HCT116 (cell line): ENCODE measurements at regions not wholly inside any gene's neighbourhood (a gene's known extent, or its start where the extent isn't known, plus 50 kb on each side); places are given as distances from the start of the nearest gene placed in this dataset.

Source experiments
- ATAC-seq: fragments of 200-7000 bp; cut with Tn5 transposase; 2 replicates; pipeline ENCODE4 v1.9.1; 2020; ENCODE audit warnings: mild to moderate bottlenecking, moderate library complexity
- BruUV-seq: library from RNA; stranded (reverse); fragments of 400-500 nt; replicated peaks from 2 replicates; lab custom pipeline; 2021; lab: Mats Ljungman, UMichigan
- CTCF ChIA-PET: fragments of 300-600 bp; sonication (Branson Sonifier 250); formaldehyde crosslinking; loops from one replicate; lab custom pipeline; 2021; ENCODE audit warnings: antibody characterized with exemption; lab: Charles Lee
- POLR2A ChIA-PET: fragments of 300-600, 350-600 bp; sonication (Branson Sonifier 250); formaldehyde crosslinking; loops from one replicate; lab custom pipeline; 2021; ENCODE audit warnings: antibody characterized with exemption; lab: Charles Lee
- RAD21 ChIA-PET, 2 experiments: fragments of 300-600 bp; sonication (Branson Sonifier 250); formaldehyde crosslinking; loops; one replicate each; lab custom pipeline; 2023; ENCODE audit warnings: low total read pairs in 2 of 2; ENCODE audit not compliant: uncharacterized antibody in 2 of 2, unreplicated experiment in 2 of 2, low non-redundant PET in 1 of 2; lab: Charles Lee
- DNase-seq: peaks from one replicate; pipeline ENCODE4 v3.0.0-alpha.2; 2010; ENCODE audit warnings: low read depth, low spot score
- H2AFZ ChIP-seq: fragments of 200-600 bp; shearing (Covaris generic), sonication (generic); 2 replicates; pipeline ENCODE4 v1.6.1; 2017; ENCODE audit warnings: low read depth, mixed run types, mixed read lengths, antibody characterized with exemption, low read length; ENCODE audit not compliant: poor library complexity, severe bottlenecking
- H3K27ac ChIP-seq: 2 replicates; pipeline ENCODE4 v1.5.1; 2012; ENCODE audit warnings: low read depth, low read length
- H3K27me3 ChIP-seq: fragments of 200-600 bp; sonication (generic); 2 replicates; pipeline ENCODE4 v1.6.1; 2016; ENCODE audit warnings: mixed run types, low read length, mixed read lengths; ENCODE audit not compliant: insufficient read depth
- H3K36me3 ChIP-seq, 2 experiments: fragments of 200-500 bp in 1 of 2; fragments of 200-600 bp in 1 of 2; sonication (Bioruptor generic) in 1 of 2; sonication (generic) in 1 of 2; 2 replicates each; pipeline versions ENCODE4 v1.5.1 to v1.6.1; 2014 to 2016; ENCODE audit warnings: low read length in 2 of 2, inconsistent platforms in 1 of 2, mixed read lengths in 1 of 2, mixed run types in 1 of 2; ENCODE audit not compliant: insufficient read depth in 2 of 2, control insufficient read depth in 1 of 2
- H3K4me1 ChIP-seq, 2 experiments: fragments of 200-600 bp in 1 of 2; sonication (generic) in 1 of 2; 2 replicates each; pipeline versions ENCODE4 v1.5.1 to v1.6.1; 2012 to 2017; ENCODE audit warnings: low read length in 2 of 2, inconsistent platforms in 1 of 2, mild to moderate bottlenecking in 1 of 2, mixed read lengths in 1 of 2, mixed run types in 1 of 2, moderate library complexity in 1 of 2; ENCODE audit not compliant: insufficient read depth in 2 of 2, control insufficient read depth in 1 of 2
- H3K4me2 ChIP-seq: fragments of 200-600 bp; sonication (generic); 2 replicates; pipeline ENCODE4 v1.6.1; 2017; ENCODE audit warnings: mixed run types, low read length, mixed read lengths
- H3K4me3 ChIP-seq, 2 experiments: fragments of 200-600 bp in 1 of 2; sonication (generic) in 1 of 2; replicated peaks in 1 of 2; 2 replicates each; pipeline ENCODE4 v1.5.1; 2011 to 2016; ENCODE audit warnings: low read length in 2 of 2, control low read depth in 1 of 2, low read depth in 1 of 2, mild to moderate bottlenecking in 1 of 2, mixed read lengths in 1 of 2, mixed run types in 1 of 2
- H3K79me2 ChIP-seq: fragments of 200-600 bp; sonication (generic); 2 replicates; pipeline ENCODE4 v1.6.1; 2017; ENCODE audit warnings: mild to moderate bottlenecking, mixed run types, low read length, moderate library complexity, mixed read lengths; ENCODE audit not compliant: insufficient read depth
- H3K9ac ChIP-seq: fragments of 200-600 bp; sonication (generic); 2 replicates; pipeline ENCODE4 v1.6.1; 2016; ENCODE audit warnings: low read length, mixed read lengths
- H3K9me2 ChIP-seq: fragments of 200-600 bp; sonication (generic), shearing (Covaris generic); 2 replicates; pipeline ENCODE4 v1.6.1; 2017; ENCODE audit warnings: mixed run types, mild to moderate bottlenecking, moderate library complexity; ENCODE audit not compliant: insufficient read depth
- H3K9me3 ChIP-seq, 2 experiments: fragments of 200-500 bp in 1 of 2; fragments of 200-600 bp in 1 of 2; sonication (Bioruptor generic) in 1 of 2; sonication (generic) in 1 of 2; 2 replicates each; pipeline ENCODE4 v1.6.1; 2014 to 2017; ENCODE audit warnings: low read length in 2 of 2, mixed read lengths in 2 of 2, inconsistent platforms in 1 of 2, low read depth in 1 of 2, mild to moderate bottlenecking in 1 of 2, mixed run types in 1 of 2, moderate library complexity in 1 of 2; ENCODE audit not compliant: control insufficient read depth in 1 of 2, insufficient read depth in 1 of 2
- H4K20me1 ChIP-seq: fragments of 200-600 bp; sonication (generic), shearing (Covaris generic); 2 replicates; pipeline ENCODE4 v1.6.1; 2017; ENCODE audit warnings: mixed run types, mild to moderate bottlenecking, moderate library complexity; ENCODE audit not compliant: insufficient read depth
- CTCF ChIP-seq, 3 experiments: fragments of 200-600 bp in 1 of 3; sonication (generic) in 1 of 3; IDR thresholded peaks in 2 of 3; conservative IDR thresholded peaks in 1 of 3; 2 replicates each; pipeline ENCODE4 v1.5.1; 2012 to 2017; ENCODE audit warnings: low read depth in 2 of 3, low read length in 2 of 3, antibody characterized with exemption in 1 of 3, borderline replicate concordance in 1 of 3, control low read depth in 1 of 3, mild to moderate bottlenecking in 1 of 3, mixed read lengths in 1 of 3, mixed run types in 1 of 3, moderate library complexity in 1 of 3; ENCODE audit not compliant: insufficient read depth in 1 of 3
- EZH2 ChIP-seq: fragments of 200-600 bp; sonication (generic); IDR thresholded peaks from 2 replicates; pipeline ENCODE4 v1.6.1; 2017; ENCODE audit warnings: antibody characterized with exemption, mixed run types
- FOSL1 ChIP-seq: IDR thresholded peaks from 2 replicates; pipeline ENCODE4 v1.6.1; 2012; ENCODE audit warnings: low read depth
- JUND ChIP-seq: IDR thresholded peaks from 2 replicates; pipeline ENCODE4 v1.6.1; 2012
- MAX ChIP-seq: IDR thresholded peaks from 2 replicates; pipeline ENCODE4 v1.6.1; 2012
- POLR2A ChIP-seq: IDR thresholded peaks from 2 replicates; pipeline ENCODE4 v1.7.0; 2011; ENCODE audit warnings: borderline replicate concordance; ENCODE audit not compliant: insufficient read depth, insufficient read length; ENCODE audit errors: extremely low read depth
- POLR2AphosphoS5 ChIP-seq: IDR thresholded peaks from 2 replicates; pipeline ENCODE4 v1.6.1; 2011; ENCODE audit warnings: mild to moderate bottlenecking, low read depth, low read length, moderate library complexity
- RAD21 ChIP-seq: IDR thresholded peaks from 2 replicates; pipeline ENCODE4 v1.6.1; 2012; ENCODE audit warnings: low read depth, mild to moderate bottlenecking
- REST ChIP-seq: IDR thresholded peaks from 2 replicates; pipeline ENCODE4 v1.6.1; 2012; ENCODE audit warnings: low read depth
- SIN3A ChIP-seq: IDR thresholded peaks from 2 replicates; pipeline ENCODE4 v1.6.1; 2012; ENCODE audit warnings: low read depth
- SRF ChIP-seq: IDR thresholded peaks from 2 replicates; pipeline ENCODE4 v1.6.1; 2012; ENCODE audit warnings: low read depth
- TCF7L2 ChIP-seq: IDR thresholded peaks from 2 replicates; pipeline ENCODE4 v1.7.0; 2011; ENCODE audit warnings: borderline replicate concordance, inconsistent platforms; ENCODE audit not compliant: insufficient read depth, insufficient read length; ENCODE audit errors: extremely low read depth
- YY1 ChIP-seq: IDR thresholded peaks from 2 replicates; pipeline ENCODE4 v1.6.1; 2011; ENCODE audit warnings: low read length, low read depth, moderate library complexity, mild to moderate bottlenecking; ENCODE audit not compliant: insufficient replicate concordance; ENCODE audit errors: extremely low read depth
- ZBTB33 ChIP-seq: IDR thresholded peaks from 2 replicates; pipeline ENCODE4 v1.6.1; 2011; ENCODE audit warnings: mild to moderate bottlenecking, low read length, moderate library complexity; ENCODE audit not compliant: insufficient replicate concordance; ENCODE audit errors: extremely low read depth
- ZFX ChIP-seq: fragments of 450-650 bp; IDR thresholded peaks from 2 replicates; pipeline ENCODE4 v1.6.1; 2017
- ZNF274 ChIP-seq: fragments of 200-500 bp; sonication (Bioruptor generic); IDR thresholded peaks from 2 replicates; pipeline ENCODE4 v1.6.1; 2014; ENCODE audit warnings: mild to moderate bottlenecking, low read depth, low read length, inconsistent platforms
- intact Hi-C: fragments of 100-400 bp; cut with micrococcal nuclease; formaldehyde crosslinking; loops from 2 replicates; pipeline ENCODE4 v1.10.0; 2022

GRCh38 chr3:182243625-182244024 lies 531.9 kb downstream of the SOX2 start (continued):
- no peak for TF ChIP-seq REST
- TF ChIP-seq RAD21 = no peak
- TF ChIP-seq ZFX = no peak
- TF ChIP-seq POLR2AphosphoS5 = no peak
- no peak for TF ChIP-seq JUND
- no peak for TF ChIP-seq POLR2A

GRCh38 chr3:182244222-182244971 lies 532.7 kb downstream of the SOX2 start:
- Histone ChIP-seq H3K9me2 (no peaks in the 10 kb centered on the region), H3K79me2 (no peaks in the 10 kb centered on the region), H3K9ac (no peak overlapping the region), H3K4me1 (no peaks in the 10 kb centered on the region), H3K4me2 (no peak overlapping the region), H3K27ac (no peak overlapping the region), H4K20me1 (no peaks in the 10 kb centered on the region)
- BruUV-seq = no TSS peak
- RAD21 ChIA-PET = interaction anchor here in 1 of 2 experiments (0.6 kb wide), 1 partner anchor 97 kb away, joined by 8 read pairs; no protein-coding TSS in a partner anchor
- ATAC-seq (no peak), DNase-seq (no peak)
- intact Hi-C loops = no loop called here
- CTCF ChIA-PET = no interaction called here
- TF ChIP-seq FOSL1 (no peak), YY1 (no peak), SIN3A (no peak), POLR2AphosphoS5 (no peak), CTCF (IDR thresholded peaks at IDR 0.05 in 2 of 3, conservative IDR thresholded peaks at IDR 0.05 in 1 of 3; ENCODE audit: borderline replicate concordance in 1 of 3, insufficient read depth in 1 of 3, low read depth in 2 of 3, low read length in 2 of 3) (no peak), EZH2 (no peak), RAD21 (no peak), ZNF274 (no peak), SRF (no peak), JUND (no peak), MAX (no peak), TCF7L2 (no peak), POLR2A (no peak), ZBTB33 (no peak)
- TF ChIP-seq, all 23 proteins: peak for 0
- H3K9me3 ChIP-seq = no peaks in the 10 kb centered on the region
- H3K4me3 ChIP-seq = no peak overlapping the region
- POLR2A ChIA-PET = no interaction called here
- no peaks in the 10 kb centered on the region for H3K36me3 ChIP-seq
- no peak overlapping the region for H2AFZ ChIP-seq
- H3K27me3 ChIP-seq = no peaks in the 10 kb centered on the region
